Epithelial cell of prostate (primary cell): ENCODE measurements at regions not wholly inside any gene's neighbourhood (a gene's known extent, or its start where the extent isn't known, plus 50 kb on each side); places are given as distances from the start of the nearest gene placed in this dataset.
"Not testable (repeated sequence)": the region's sequence is repeated elsewhere in the genome, so short reads cannot be mapped to it uniquely, and the experiment has no call there.

Experiments used
- DNase-seq: peaks from one replicate; pipeline ENCODE4 v3.0.0-alpha.2; 2011; ENCODE audit warnings: low read depth, low spot score
- H3K27ac ChIP-seq: fragments of 450-650 bp; 2 replicates; pipeline ENCODE4 v1.5.1; 2017; ENCODE audit warnings: mild to moderate bottlenecking

DNA sequence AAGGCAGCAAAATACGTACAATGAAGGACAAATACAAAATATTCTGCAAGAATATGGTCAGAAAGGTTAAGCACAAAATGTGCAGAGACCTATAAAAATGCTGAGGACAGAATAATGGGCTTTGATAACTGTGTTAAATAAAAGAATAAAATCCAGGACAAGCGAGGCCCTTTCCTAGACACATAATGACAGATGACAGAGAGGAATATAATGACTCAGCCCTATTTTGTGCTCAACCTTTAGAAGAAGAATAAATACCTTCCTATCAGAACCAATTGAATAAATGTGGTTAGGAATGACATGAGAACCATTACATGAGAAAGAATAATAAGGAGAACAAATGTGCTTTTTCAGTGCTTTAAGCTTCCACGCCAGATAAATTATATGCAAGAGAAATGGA, 178.0 kb downstream of the TEX13C start:
- H3K27ac ChIP-seq: no peak overlapping the region
- DNase-seq: no peak

DNA sequence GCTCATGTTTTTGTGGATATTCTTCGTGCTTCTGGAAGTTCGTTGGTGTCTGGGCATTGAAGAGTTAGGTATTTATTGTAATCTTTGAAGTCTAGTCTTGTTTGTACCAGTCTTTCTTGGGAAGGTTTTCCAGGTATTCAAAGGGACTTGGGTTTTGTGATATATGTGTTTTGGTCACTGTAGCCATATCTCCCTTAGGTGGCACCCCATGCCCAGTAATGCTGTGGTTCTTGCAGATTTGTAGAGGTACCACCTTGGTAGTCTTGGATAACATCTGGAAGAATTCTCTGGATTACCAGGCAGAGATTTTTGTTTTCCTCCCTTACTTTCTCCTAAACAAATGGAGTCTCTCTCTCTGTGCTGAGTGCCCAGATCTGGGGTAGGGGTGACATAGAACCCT, 184.1 kb downstream of the TEX13C start:
- no peak overlapping the region for H3K27ac ChIP-seq
- DNase-seq: no peak

DNA sequence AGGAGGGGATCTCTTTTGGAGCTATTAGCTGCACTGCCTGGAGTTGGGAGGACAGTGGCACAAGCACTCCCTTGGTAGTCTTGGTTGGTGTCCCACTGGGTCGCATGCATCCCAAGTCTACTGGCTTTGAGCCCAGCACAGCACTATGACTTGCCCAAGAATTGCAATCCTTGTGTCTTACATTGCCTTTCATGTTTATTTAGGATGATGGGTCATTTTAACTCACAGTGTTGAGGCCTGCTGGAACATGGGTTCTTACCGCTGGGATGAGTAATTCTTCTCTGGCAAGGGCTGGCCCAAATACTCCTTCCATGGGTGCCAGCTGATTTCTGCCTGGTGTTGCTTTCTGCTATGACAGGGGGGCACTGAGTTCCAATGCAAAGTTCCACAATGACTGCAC, 185.5 kb downstream of the TEX13C start:
- peak overlapping the region; percentile 77 for H3K27ac ChIP-seq
- DNase-seq: peak; percentile 14

DNA sequence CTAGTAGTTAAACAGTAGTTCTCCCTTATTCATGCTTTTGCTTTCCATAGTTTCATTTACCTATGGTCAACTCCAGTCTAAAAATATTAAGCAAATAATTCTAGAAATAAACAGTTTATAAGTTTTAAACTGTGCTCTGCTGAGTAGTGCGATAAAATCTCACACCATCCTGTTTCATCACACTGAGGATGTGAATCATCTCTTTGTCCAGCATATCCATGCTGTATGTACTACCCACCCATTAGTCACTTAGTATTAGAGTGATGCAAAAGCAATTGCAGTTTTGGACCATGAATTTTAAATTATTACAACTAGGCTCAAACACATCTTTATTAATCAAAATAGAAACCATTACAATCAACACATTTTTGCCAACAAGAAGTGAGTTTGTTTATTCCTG, 187.4 kb downstream of the TEX13C start:
- DNase-seq: peak; percentile 6
- peak overlapping the region; percentile 77 for H3K27ac ChIP-seq

DNA sequence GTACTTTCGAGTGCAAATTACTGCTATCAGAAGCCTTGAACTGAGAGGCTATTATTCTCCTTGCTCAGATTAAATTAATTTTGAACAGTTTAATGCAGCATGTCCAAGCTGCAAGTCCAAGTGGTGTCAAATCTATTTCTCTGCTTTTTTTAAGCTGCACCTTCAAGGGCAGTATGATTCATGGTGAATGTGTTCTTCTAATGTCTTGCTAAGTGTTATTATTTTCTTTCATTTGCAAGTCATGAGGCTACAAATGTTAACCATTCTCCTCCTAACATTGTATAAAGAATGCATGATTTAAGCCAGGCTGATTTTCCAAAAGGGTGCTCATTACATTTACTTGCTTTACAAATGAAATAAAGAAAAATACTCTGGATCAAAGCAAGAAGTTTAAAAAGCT, 200.4 kb downstream of the TEX13C start:
- no peak overlapping the region for H3K27ac ChIP-seq
- no peak for DNase-seq

DNA sequence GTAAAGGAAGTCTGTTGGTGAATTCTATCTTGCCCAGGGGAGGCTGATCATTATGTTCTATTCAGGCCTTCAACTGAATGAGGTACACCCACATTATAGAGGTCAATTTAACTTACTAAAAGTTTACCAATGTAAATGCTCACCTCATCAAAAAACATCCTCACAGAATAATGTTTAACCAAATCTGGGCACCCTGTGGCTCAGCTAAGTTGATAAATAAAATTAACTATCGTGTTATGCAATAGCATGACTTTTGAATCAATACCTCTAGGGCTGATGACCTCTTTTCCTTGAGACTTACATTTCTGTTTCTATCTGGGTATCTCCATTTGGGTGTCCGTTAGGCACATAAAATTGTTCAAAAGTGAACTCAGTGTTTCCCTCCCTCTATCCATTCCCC, 203.1 kb downstream of the TEX13C start:
- no peak overlapping the region for H3K27ac ChIP-seq

DNA sequence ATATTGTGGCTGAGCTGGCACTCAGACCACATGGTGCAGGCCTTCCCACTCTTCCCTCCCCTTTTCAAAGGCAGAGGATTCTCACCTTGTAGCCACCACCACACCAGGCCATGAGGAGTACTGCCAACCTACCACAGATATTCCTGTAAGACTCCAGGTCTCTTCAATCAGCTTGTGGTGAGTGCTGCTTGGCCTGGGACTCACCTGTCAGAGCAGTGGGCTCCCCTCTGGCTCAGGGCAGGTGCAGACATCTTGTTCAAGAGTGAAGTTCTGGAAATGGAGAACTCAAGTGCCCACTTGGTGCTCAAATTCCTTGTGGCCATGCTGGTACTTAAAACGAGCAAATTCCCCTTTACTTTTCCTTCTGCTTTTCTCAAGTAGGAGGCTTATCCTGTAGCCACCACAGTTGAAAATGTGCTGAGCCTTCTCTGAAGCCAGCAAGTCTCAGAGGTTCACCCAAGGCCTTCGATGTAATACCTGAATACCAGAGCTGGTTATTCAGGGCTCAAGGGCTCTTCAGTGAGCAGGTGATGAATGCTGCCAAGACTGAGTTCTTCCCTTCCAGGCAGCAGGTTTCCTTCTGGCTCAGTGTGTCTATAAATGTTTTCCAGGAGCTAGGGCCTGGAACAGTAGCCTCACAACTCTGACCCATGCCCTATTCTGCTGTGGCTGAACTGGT, 212.9 kb downstream of the TEX13C start:
- no peak for DNase-seq
- no peak overlapping the region for H3K27ac ChIP-seq

More for the DNA sequence above, 203.1 kb downstream of the TEX13C start:
- DNase-seq: no peak

DNA sequence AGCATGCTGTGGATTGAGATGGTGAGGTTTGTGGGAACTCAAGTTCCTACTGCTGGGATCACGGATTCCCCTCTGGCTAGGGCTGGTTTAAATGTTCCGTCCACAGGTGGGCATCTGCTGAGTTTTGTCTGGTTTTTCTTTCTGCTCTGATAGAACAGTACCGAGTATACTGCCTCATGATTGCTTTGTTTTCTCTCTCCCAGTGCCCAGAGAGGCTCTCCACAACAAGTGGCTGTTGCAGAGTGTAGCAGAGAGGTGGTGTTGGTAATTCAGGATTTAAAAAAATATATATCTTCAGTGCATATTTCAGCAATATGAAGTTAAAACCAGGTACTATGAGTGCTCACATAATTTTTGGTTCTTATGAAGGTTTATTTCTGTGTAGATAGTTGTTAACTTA, 213.7 kb downstream of the TEX13C start:
- no peak for DNase-seq
- H3K27ac ChIP-seq: no peak overlapping the region

DNA sequence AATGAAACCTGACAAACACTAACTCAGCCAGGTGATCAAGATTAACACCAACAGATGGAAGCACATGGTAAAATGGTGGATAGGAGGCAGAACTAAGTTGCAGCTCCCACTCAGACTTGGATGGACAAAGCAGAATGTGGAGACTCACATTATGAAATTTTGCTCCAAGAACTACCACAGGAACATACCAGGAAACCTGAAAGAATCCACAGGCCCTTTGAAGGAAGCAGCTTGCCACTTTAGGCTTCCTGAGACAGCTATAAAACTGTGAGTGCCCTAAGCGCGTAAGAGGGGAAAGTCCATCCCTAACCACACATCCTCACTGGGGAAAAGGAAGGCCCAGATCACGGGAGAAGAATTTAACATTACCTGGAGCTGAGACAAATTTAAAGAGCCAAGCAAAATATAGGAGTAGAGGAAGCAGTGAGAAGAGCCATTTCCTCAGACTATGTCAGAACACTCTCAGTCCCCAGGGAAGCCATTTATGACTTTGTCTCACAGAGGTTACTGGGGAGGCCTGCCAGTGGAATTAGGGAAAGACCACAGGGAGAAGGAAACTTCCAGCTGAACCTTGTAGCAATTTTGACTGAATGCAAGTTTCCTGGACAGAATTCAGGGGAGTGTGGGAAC, 224.5 kb downstream of the TEX13C start:
- peak overlapping the region; percentile 23 for H3K27ac ChIP-seq

DNA sequence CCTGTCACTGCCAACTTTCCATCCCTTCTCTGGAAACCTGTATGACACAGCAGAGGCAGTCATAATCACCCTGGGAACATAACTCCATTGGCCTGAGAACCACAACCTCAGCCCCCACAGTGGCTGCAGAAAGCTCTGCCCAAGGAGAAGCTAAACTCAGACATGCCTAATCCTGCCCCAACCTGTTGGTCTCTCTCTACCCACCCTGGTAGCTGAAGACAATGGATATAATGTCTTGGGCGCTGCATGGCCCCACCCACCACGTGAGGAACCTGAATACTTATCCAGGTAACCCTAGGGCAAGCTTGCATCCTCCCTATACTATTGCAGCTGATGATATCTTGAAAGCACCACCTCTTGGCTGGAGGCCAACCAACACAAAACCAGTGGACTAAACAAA, 225.2 kb downstream of the TEX13C start:
- peak overlapping the region; percentile 23 for H3K27ac ChIP-seq
- DNase-seq: peak; percentile 26

More for the DNA sequence above, 224.5 kb downstream of the TEX13C start:
- DNase-seq: no peak

DNA sequence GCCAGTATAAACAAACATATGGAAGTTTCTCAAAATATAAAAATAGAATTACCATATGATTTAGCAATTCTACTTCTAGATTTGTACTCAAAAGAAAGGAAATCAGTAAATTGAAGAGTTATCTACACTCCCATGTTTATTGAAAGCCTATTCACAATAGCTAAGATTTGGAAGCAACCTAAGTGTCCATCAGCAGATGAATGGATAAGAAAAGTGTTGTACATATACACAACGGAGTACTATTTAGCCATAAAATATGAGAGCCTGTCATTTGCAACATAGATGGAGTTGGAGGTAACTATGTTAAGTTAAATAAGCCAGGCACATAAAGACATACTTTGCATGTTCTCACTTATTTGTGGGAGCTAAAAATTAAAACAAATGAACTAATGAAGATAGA, 257.8 kb downstream of the TEX13C start:
- DNase-seq: no peak
- H3K27ac ChIP-seq: no peak overlapping the region

DNA sequence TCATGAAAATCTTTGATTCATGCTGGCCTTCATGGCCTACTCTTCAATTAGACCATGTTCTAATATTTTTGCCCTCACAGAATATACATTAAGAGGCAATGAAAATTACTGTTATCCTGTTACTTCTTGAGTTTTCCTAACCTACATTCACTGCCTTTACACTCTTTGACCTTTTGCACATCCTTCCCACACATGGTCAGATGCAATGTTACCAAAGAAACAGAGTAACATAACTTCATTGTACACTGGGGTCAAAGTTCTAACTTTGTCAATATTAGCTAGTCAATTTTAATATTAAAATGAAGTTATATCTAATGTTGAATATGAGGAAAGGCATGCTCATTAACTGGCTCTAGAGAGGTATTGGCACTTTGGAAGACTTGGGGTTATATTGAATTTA, 284.8 kb downstream of the TEX13C start:
- no peak for DNase-seq
- no peak overlapping the region for H3K27ac ChIP-seq

DNA sequence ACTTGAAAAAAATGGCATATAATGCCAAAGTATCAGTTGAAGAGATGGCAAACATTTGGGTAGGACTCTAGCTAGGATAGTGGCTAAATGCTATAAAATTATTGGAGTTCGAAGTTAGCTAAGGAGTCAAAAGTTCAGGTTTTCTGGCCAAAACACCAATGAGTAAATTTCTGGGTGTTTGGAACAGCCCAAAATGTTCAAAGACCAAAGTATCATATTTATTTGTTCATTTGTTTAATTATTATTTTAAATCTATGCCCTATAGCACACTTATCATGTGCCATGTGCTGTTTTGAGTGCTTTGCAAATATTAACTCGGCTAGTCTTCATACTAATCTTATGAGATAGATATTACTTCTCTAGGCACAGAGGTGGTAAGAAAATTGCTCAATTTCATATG, 285.5 kb downstream of the TEX13C start:
- DNase-seq: no peak
- no peak overlapping the region for H3K27ac ChIP-seq

DNA sequence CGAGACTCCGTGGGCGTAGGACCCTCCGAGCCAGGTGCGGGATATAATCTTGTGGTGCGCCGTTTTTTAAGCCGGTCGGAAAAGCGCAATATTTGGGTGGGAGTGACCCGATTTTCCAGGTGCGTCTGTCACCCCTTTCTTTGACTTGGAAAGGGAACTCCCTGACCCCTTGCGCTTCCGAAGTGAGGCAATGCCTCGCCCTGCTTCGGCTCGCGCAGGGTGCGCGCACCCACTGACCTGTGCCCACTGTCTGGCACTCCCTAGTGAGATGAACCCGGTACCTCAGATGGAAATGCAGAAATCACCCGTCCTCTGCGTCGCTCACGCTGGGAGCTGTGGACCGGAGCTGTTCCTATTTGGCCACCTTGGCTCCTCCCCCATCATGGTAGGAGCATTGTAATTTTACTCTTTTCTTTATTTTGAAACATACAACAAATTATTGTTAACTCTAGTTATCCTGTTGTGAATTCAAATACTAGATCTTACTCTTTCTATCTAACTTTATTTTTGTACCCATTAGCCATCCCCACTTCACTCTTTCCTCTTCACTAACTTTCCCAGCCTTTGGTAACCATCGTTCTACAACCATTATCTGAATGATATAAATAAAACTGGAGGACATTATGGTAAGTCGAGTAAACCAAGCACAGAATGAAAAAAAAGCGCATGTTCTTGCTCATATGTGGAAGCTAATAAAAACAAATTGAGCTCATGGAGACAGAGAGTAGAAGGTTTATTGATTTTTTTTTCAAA, 295.1 kb downstream of the TEX13C start:
- DNase-seq, H3K27ac ChIP-seq: not testable (repeated sequence)

DNA sequence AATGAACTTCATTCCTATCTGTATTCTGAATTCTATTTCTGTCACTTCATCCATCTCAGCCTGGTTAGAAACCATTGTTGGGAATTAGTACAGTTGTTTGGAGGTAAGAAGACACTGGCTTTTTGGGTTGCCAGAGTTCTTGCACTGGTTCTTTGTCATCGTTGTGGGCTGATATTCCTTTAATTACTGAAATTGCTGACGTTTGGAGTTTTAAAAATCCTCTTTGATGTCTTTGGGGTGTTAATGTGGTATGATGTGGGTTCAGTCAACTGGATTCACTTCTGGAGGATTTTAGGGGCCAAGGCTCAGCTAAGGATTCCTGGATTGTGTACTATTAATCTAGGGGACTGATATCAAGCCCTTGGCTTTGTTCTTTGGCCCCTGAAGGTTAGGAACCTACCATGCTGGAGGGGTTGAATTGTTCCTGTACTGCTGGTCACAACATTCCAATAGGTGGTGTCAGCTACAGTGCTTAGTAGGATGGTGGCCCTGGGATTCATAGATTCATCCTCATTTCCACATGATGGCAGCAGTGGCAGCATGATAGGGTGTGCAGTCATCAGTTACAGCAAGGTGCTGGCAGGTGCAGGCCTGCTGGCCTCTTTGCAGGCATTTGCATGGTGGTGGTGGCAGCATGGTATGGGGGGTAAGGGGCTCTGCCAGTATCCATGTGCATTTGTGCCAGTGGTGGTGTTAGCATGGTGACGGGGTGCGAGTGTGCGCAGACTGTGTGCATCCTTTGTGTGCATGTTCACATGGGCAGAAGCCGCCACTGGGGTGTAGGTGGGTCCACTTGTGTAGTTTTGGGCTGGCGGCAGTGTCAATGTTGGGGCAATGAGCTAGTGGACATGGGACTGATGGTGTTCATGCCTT, 301.3 kb downstream of the TEX13C start:
- no peak overlapping the region for H3K27ac ChIP-seq
- DNase-seq: no peak

DNA sequence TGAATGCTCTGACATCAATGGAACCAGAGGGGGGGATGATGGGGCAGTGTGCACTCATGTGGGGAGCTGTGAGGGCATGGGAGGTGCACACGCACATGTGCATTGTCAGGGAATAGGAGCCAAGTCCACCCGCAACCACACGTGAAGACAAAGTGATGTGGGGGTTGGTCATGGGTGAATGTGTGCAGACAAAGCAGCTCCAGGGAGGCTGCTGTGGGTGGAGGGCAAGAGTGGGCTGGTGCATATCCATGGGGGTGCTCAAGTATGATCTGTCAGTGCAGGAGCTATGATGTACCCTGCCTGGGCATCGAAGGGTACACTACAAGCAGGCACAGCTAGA, 301.9 kb downstream of the TEX13C start:
- H3K27ac ChIP-seq: no peak overlapping the region
- DNase-seq: no peak

DNA sequence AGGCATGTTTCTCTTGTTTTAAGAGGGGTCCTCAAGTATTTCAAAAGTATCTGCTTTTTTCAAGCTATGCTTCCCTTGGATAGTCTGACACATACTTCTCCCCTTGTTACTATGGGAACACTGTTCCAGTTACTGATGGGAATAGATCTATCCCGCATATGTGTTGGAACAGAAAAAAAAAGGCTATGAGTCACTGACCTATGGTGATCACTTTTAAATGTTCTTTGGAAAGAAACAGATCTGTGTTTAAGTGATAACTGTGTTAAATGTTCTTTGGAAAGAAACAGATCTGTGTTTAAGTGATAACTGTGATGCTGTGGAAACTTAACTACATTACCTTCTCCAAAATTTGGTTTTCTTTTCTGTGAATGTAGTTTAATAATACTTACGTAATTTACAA, 303.2 kb downstream of the TEX13C start:
- no peak overlapping the region for H3K27ac ChIP-seq
- DNase-seq: no peak

DNA sequence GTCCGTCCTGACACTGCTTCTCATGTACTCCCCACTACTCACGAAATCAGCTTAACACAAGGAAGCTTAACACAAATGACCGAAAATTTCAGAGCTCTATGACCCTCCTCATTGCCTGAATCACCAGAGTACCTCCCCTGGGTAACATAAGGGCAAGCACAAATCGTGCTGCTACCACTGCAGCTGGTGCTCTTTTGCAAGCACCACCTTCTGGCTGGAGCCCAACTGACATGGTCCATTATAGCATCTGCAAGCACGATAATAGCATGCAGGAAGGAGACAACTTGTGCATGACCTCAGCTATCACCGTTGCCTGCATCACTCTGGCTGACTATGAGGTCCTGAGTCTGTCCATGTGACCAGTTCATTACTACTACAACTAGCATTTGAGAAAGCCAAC, 308.0 kb downstream of the TEX13C start:
- DNase-seq: no peak
- no peak overlapping the region for H3K27ac ChIP-seq

DNA sequence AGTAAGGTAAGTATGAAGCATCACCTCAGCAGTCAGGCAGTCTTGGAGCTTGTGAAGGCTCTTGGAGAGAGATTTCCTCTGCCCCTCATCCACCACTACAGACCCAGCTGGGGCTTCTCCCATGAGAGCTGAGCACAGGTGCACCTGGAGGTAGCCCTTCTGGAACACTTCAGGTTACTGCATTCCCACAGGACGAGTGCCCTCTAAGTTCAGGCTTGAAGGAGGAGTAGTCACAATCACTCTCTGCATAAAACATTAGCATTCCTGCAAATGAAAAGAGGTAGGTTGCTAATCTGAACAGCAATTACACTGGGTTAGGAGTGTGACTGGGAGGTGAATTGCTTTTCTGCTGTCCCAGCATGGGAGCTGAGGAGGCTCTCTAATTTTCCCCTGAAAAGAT, 308.8 kb downstream of the TEX13C start:
- H3K27ac ChIP-seq: no peak overlapping the region
- no peak for DNase-seq

DNA sequence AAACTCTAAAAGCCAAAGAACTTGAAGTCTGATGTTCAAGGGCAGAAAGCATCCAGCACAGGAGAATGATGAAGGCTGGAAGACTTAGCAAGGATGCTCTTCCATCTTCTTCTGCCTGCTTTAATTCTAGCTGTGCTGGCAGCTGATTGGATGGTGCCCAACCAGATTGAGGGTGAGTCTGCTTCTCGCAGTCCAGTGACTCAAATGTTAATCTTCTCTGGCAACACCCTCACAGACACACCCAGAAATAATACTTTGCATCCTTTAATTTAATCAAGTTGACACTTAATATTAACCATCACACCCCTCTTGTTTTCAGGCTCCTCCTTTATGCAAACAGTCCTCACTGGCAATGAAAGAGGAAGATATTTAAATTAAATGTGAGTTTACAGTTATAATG, 321.7 kb downstream of the TEX13C start:
- DNase-seq: no peak

DNA sequence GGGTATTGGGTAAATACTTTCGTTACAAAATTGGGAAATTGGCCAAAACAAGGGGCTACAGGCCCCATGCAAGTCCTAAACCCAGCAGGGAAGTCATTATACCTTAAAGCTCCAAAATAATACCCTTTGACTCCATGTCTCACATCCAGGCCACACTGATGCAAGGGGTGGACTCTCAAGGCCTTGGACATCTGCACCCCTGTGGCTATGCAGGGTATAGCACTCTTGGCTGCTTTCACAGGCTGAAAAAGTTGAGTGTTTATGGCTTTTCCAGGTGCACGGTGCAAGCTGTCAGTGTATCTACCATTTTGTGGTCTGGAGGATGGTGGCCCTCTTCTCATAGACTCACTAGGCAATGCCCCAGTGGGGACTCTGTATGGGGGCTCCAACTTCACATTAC, 326.5 kb downstream of the TEX13C start:
- H3K27ac ChIP-seq: no peak overlapping the region
- no peak for DNase-seq

More for the DNA sequence above, 321.7 kb downstream of the TEX13C start:
- no peak overlapping the region for H3K27ac ChIP-seq
